IMR-90 (cell line): ENCODE measurements at regions not wholly inside any gene's neighbourhood (a gene's known extent, or its start where the extent isn't known, plus 50 kb on each side); places are given as distances from the start of the nearest gene placed in this dataset.

ENCODE experiments used
- ATAC-seq: fragments of 200-7000 bp; cut with Tn5 transposase; 2 replicates; pipeline ENCODE4 v1.9.1; 2020; ENCODE audit warnings: low read depth, mild to moderate bottlenecking, moderate library complexity
- BruUV-seq: library from RNA; stranded (reverse); fragments of 400-500 nt; replicated peaks from 2 replicates; lab custom pipeline; 2021; lab: Mats Ljungman, UMichigan
- CTCF ChIA-PET: fragments of 300-600 bp; formaldehyde crosslinking; extraction: SDS; loops from one replicate; lab custom pipeline; 2021; ENCODE audit warnings: antibody characterized with exemption; lab: Yijun Ruan, JAX
- POLR2A ChIA-PET: fragments of 300-600 bp; sonication (Branson Sonifier 250); formaldehyde crosslinking; loops from one replicate; lab custom pipeline; 2022; ENCODE audit warnings: antibody characterized with exemption; ENCODE audit not compliant: unreplicated experiment; lab: Charles Lee
- DNase-seq: peaks from one replicate; pipeline ENCODE4 v3.0.0; 2013
- H2AFZ ChIP-seq: replicated peaks from 2 replicates; pipeline ENCODE3; 2013; ENCODE audit warnings: low read length, mild to moderate bottlenecking; ENCODE audit not compliant: poor library complexity
- H2AK5ac ChIP-seq: 2 replicates; pipeline ENCODE4 v1.6.1; 2013; ENCODE audit warnings: low read depth, low read length, inconsistent platforms
- H2AK9ac ChIP-seq: replicated peaks from 2 replicates; pipeline ENCODE3; 2013; ENCODE audit warnings: mild to moderate bottlenecking, low read depth, low read length, moderate library complexity; ENCODE audit not compliant: poor library complexity
- H2BK120ac ChIP-seq: 2 replicates; pipeline ENCODE4 v1.6.1; 2013; ENCODE audit warnings: low read depth, low read length, inconsistent platforms
- H2BK15ac ChIP-seq: 3 replicates; pipeline ENCODE4 v1.6.1; 2013; ENCODE audit warnings: low read depth, low read length, inconsistent platforms
- H2BK20ac ChIP-seq: 2 replicates; pipeline ENCODE4 v1.6.1; 2013; ENCODE audit warnings: low read depth, mild to moderate bottlenecking, inconsistent platforms, low read length, moderate library complexity
- H2BK5ac ChIP-seq: 2 replicates; pipeline ENCODE4 v1.6.1; 2013; ENCODE audit warnings: mild to moderate bottlenecking, low read depth, low read length, inconsistent platforms; ENCODE audit not compliant: poor library complexity, severe bottlenecking
- H3K14ac ChIP-seq: replicated peaks from 2 replicates; pipeline ENCODE4 v1.6.1; 2013; ENCODE audit warnings: low read depth, low read length, inconsistent platforms
- H3K18ac ChIP-seq: 2 replicates; pipeline ENCODE4 v1.6.1; 2013; ENCODE audit warnings: low read depth, low read length, control low read depth
- H3K23ac ChIP-seq: 2 replicates; pipeline ENCODE4 v1.6.1; 2013; ENCODE audit warnings: low read depth, low read length, inconsistent platforms
- H3K27ac ChIP-seq: 2 replicates; pipeline ENCODE4 v1.5.1; 2013; ENCODE audit warnings: mild to moderate bottlenecking, control low read depth, low read length; ENCODE audit not compliant: insufficient read depth
- H3K27me3 ChIP-seq: 2 replicates; pipeline ENCODE4 v1.6.1; 2013; ENCODE audit warnings: low read length; ENCODE audit not compliant: control insufficient read depth, insufficient read depth
- H3K36me3 ChIP-seq: 2 replicates; pipeline ENCODE4 v1.6.1; 2013; ENCODE audit warnings: low read length, mixed read lengths; ENCODE audit not compliant: control insufficient read depth, insufficient read depth
- H3K4ac ChIP-seq: 2 replicates; pipeline ENCODE4 v1.6.1; 2013; ENCODE audit warnings: low read depth, low read length, inconsistent platforms
- H3K4me1 ChIP-seq: 2 replicates; pipeline ENCODE4 v1.6.1; 2013; ENCODE audit warnings: low read length, mixed read lengths; ENCODE audit not compliant: control insufficient read depth, insufficient read depth
- H3K4me2 ChIP-seq: 2 replicates; pipeline ENCODE4 v1.6.1; 2013; ENCODE audit warnings: low read depth, mild to moderate bottlenecking, control low read depth, low read length, moderate library complexity
- H3K4me3 ChIP-seq: 2 replicates; pipeline ENCODE4 v1.5.1; 2013; ENCODE audit warnings: low read depth, mild to moderate bottlenecking, control low read depth, low read length, moderate library complexity; ENCODE audit not compliant: insufficient read depth
- H3K56ac ChIP-seq: 2 replicates; pipeline ENCODE4 v1.6.1; 2013; ENCODE audit warnings: low read length, inconsistent platforms; ENCODE audit not compliant: insufficient read depth; ENCODE audit errors: extremely low read depth
- H3K79me1 ChIP-seq, 2 experiments: 2 replicates each; pipeline ENCODE4 v1.6.1; 2013; ENCODE audit warnings: low read length in 2 of 2, inconsistent platforms in 1 of 2, low read depth in 1 of 2
- H3K9ac ChIP-seq: 2 replicates; pipeline ENCODE4 v1.6.1; 2013; ENCODE audit warnings: low read depth, low read length, control low read depth
- H3K9me1 ChIP-seq: 2 replicates; pipeline ENCODE4 v1.6.1; 2013; ENCODE audit warnings: low read length, inconsistent platforms; ENCODE audit not compliant: insufficient read depth
- H3K9me3 ChIP-seq: 2 replicates; pipeline ENCODE4 v1.6.1; 2013; ENCODE audit warnings: low read length; ENCODE audit not compliant: control insufficient read depth, insufficient read depth
- H4K20me1 ChIP-seq: 2 replicates; pipeline ENCODE4 v1.6.1; 2013; ENCODE audit warnings: low read length, inconsistent platforms; ENCODE audit not compliant: insufficient read depth
- H4K5ac ChIP-seq: 2 replicates; pipeline ENCODE4 v1.6.1; 2013; ENCODE audit warnings: mild to moderate bottlenecking, low read depth, low read length, control low read depth
- H4K8ac ChIP-seq, 2 experiments: 2 replicates each; pipeline ENCODE4 v1.6.1; 2013; ENCODE audit warnings: low read depth in 2 of 2, low read length in 2 of 2, control low read depth in 1 of 2, inconsistent platforms in 1 of 2
- H4K91ac ChIP-seq: 2 replicates; pipeline ENCODE4 v1.6.1; 2013; ENCODE audit warnings: low read depth, low read length, inconsistent platforms; ENCODE audit not compliant: insufficient read depth
- BHLHE40 ChIP-seq: fragments of 150-350 bp; IDR thresholded peaks from 2 replicates; pipeline ENCODE4 v1.6.1; 2016; ENCODE audit warnings: mild to moderate bottlenecking, low read depth, low read length
- CEBPB ChIP-seq: IDR thresholded peaks from 2 replicates; pipeline ENCODE4 v1.6.1; 2012; ENCODE audit warnings: low read depth, low read length, improper control_type of control experiment
- CHD1 ChIP-seq: IDR thresholded peaks from 2 replicates; pipeline ENCODE4 v1.6.1; 2012; ENCODE audit warnings: low read depth, low read length, improper control_type of control experiment
- CTCF ChIP-seq: conservative IDR thresholded peaks from 2 replicates; pipeline ENCODE4 v1.5.1; 2012; ENCODE audit warnings: mild to moderate bottlenecking, low read depth, low read length, improper control_type of control experiment
- FOS ChIP-seq: fragments of 150-350 bp; IDR thresholded peaks from 2 replicates; pipeline ENCODE4 v1.6.1; 2016; ENCODE audit warnings: low read depth, low read length
- MAFK ChIP-seq: IDR thresholded peaks from 2 replicates; pipeline ENCODE4 v1.6.1; 2012; ENCODE audit warnings: low read depth, low read length, improper control_type of control experiment
- MAZ ChIP-seq: IDR thresholded peaks from 2 replicates; pipeline ENCODE4 v1.6.1; 2012; ENCODE audit warnings: low read depth, mild to moderate bottlenecking, low read length, improper control_type of control experiment, moderate library complexity, borderline replicate concordance
- MXI1 ChIP-seq: IDR thresholded peaks from 2 replicates; pipeline ENCODE4 v1.6.1; 2012; ENCODE audit warnings: low read depth, mild to moderate bottlenecking, low read length, moderate library complexity, borderline replicate concordance
- NFE2L2 ChIP-seq: fragments of 150-350 bp; IDR thresholded peaks from 2 replicates; pipeline ENCODE4 v1.6.1; 2016; ENCODE audit warnings: low read depth, mild to moderate bottlenecking, low read length
- POLR2A ChIP-seq: IDR thresholded peaks from 2 replicates; pipeline ENCODE4 v1.6.1; 2012; ENCODE audit warnings: mild to moderate bottlenecking, low read depth, low read length
- RAD21 ChIP-seq: IDR thresholded peaks from 2 replicates; pipeline ENCODE4 v1.6.1; 2012; ENCODE audit warnings: low read length, improper control_type of control experiment
- RCOR1 ChIP-seq: IDR thresholded peaks from 2 replicates; pipeline ENCODE4 v1.6.1; 2012; ENCODE audit warnings: mild to moderate bottlenecking, low read length, improper control_type of control experiment; ENCODE audit not compliant: insufficient replicate concordance
- RFX5 ChIP-seq: IDR thresholded peaks from 2 replicates; pipeline ENCODE4 v1.8.0; 2012; ENCODE audit warnings: low read depth, mild to moderate bottlenecking, low read length, moderate library complexity
- SMC3 ChIP-seq: fragments of 150-350 bp; IDR thresholded peaks from 2 replicates; pipeline ENCODE4 v1.6.1; 2016; ENCODE audit warnings: low read depth, mild to moderate bottlenecking, antibody characterized with exemption, low read length, moderate library complexity
- WGBS, 2 experiments: methylation state at CpG; one replicate each; pipeline versions ENCODE4 v1.1.5 to v1.1.7; 2013; ENCODE audit warnings: missing lambda C conversion rate in 2 of 2; ENCODE audit not compliant: insufficient read length in 1 of 2; ENCODE audit errors: extremely low coverage in 2 of 2; 5-methylcytosine and 5-hydroxymethylcytosine counted together
- dilution Hi-C: fragments of 300-500 bp; cut with HindIII; formaldehyde crosslinking; loops from one replicate; pipeline ENCODE4 v1.14.3; 2018; ENCODE audit warnings: low sequenced_read_pairs; ENCODE audit not compliant: unreplicated experiment
- in situ Hi-C: fragments of 300-500 bp; cut with MboI; formaldehyde crosslinking; loops from 3 replicates; pipeline ENCODE4 v1.14.3; 2019; ENCODE audit warnings: low sequenced_read_pairs, inconsistent platforms, mixed read lengths
- intact Hi-C: fragments of 100-400 bp; cut with micrococcal nuclease; formaldehyde crosslinking; loops from 2 replicates; pipeline ENCODE4 v1.10.0; 2022
- TF ChIP-seq, protein P1 (sequence below): fragments of 150-350 bp; IDR thresholded peaks from 2 replicates; pipeline ENCODE4 v1.6.1; 2017; ENCODE audit warnings: mild to moderate bottlenecking, antibody characterized with exemption, low read length, low read depth

- no peak overlapping the region for H2BK5ac ChIP-seq
- no peak overlapping the region for H4K91ac ChIP-seq
- H4K8ac ChIP-seq, result no peak overlapping the region
- ATAC-seq, result no peak
- no peak overlapping the region for H2BK15ac ChIP-seq
- no peak overlapping the region for H3K23ac ChIP-seq
- H3K27me3 ChIP-seq, result no peaks in the 10 kb centered on the region
- intact Hi-C loops, result no loop called here
- H3K27ac ChIP-seq, result no peak overlapping the region
- WGBS, 2 experiments, result no CpG with 5 or more reads among the region's 2 CpGs
- TF ChIP-seq CHD1 (no peak), CTCF (no peak), RAD21 (no peak), POLR2A (no peak), RCOR1 (no peak), RFX5 (no peak), CEBPB (no peak), MAFK (no peak), NFE2L2 (no peak), BHLHE40 (no peak), SMC3 (no peak), MXI1 (no peak), MAZ (no peak), FOS (no peak)
- TF ChIP-seq, protein P1, sequence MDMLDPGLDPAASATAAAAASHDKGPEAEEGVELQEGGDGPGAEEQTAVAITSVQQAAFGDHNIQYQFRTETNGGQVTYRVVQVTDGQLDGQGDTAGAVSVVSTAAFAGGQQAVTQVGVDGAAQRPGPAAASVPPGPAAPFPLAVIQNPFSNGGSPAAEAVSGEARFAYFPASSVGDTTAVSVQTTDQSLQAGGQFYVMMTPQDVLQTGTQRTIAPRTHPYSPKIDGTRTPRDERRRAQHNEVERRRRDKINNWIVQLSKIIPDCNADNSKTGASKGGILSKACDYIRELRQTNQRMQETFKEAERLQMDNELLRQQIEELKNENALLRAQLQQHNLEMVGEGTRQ, result no peak
- no peaks in the 10 kb centered on the region for H3K36me3 ChIP-seq
- in situ Hi-C loops, result no loop called here
- H3K4me1 ChIP-seq, result peaks cover 2% of the 10 kb centered on the region; the same call in 1 of the 2 replicates
- H3K14ac ChIP-seq, result no peak overlapping the region
- no peak for DNase-seq
- no peak overlapping the region for H2AFZ ChIP-seq
- H3K79me1 ChIP-seq, result no peaks in the 10 kb centered on the region
- no peak overlapping the region for H2BK120ac ChIP-seq
- H3K9ac ChIP-seq, result no peak overlapping the region
- dilution Hi-C loops, result no loop called here
- ChIA-PET POLR2A (no interaction called here), CTCF (no interaction called here)
- no peak overlapping the region for H2AK5ac ChIP-seq
- H4K20me1 ChIP-seq, result no peaks in the 10 kb centered on the region
- no peak overlapping the region for H3K4me3 ChIP-seq
- H2AK9ac ChIP-seq, result no peak overlapping the region
- H4K5ac ChIP-seq, result no peak overlapping the region
- H3K9me1 ChIP-seq, result no peaks in the 10 kb centered on the region
- no peak overlapping the region for H3K4ac ChIP-seq
- no TSS peak for BruUV-seq
- no peak overlapping the region for H3K56ac ChIP-seq
- no peaks in the 10 kb centered on the region for H3K9me3 ChIP-seq
- no peak overlapping the region for H2BK20ac ChIP-seq
- no peak overlapping the region for H3K4me2 ChIP-seq
- H3K18ac ChIP-seq, result no peak overlapping the region
These were observed 879.3 kb upstream of the SLIT2 start for GRCh38 chr4:19372390-19372789.
